AG09319 (cell line): ENCODE measurements at regions not wholly inside any gene's neighbourhood (a gene's known extent, or its start where the extent isn't known, plus 50 kb on each side); places are given as distances from the start of the nearest gene placed in this dataset.

Source experiments
- DNase-seq: peaks from one replicate; pipeline ENCODE4 v3.0.0-alpha.2; 2010; ENCODE audit warnings: low read depth; ENCODE audit errors: extremely low read depth
- CTCF ChIP-seq: IDR thresholded peaks from 2 replicates; pipeline ENCODE4 v1.5.1; 2011; ENCODE audit warnings: low read depth, mild to moderate bottlenecking, inconsistent platforms, low read length, moderate library complexity

DNA sequence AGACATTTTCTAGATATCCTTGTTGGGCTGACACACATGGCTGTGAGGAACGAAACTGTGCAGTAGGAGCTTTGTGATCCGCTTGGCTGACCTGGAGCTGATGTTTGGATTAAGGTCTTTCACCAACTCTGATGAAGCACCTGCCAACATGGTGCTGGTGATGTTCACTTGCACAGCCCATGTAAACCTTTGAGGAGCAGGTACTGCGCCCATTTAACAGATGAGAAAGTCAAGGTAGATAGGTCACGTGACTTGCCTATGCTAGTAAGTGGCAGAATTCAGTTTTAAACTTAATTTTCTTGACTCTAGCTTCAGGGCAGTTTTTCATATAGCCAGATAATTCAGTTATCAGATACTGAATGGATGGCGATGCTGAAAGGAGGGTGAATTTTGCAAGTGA lies 351.9 kb downstream of the RPS24 start:
- no peak for DNase-seq
- TF ChIP-seq CTCF: no peak

GRCh38 chr10:78386509-78386908 lies 352.8 kb downstream of the RPS24 start:
- no peak for TF ChIP-seq CTCF
- DNase-seq: no peak

- DNase-seq: no peak
- TF ChIP-seq CTCF: no peak
Observed at GRCh38 chr10:78388331-78389050, 354.8 kb downstream of the RPS24 start.

- no peak for DNase-seq
- no peak for TF ChIP-seq CTCF
Observed at GRCh38 chr10:78389419-78389818, 355.8 kb downstream of the RPS24 start.

- no peak for DNase-seq
- TF ChIP-seq CTCF: no peak
Observed at GRCh38 chr10:78390051-78390450, 356.4 kb downstream of the RPS24 start.

DNA sequence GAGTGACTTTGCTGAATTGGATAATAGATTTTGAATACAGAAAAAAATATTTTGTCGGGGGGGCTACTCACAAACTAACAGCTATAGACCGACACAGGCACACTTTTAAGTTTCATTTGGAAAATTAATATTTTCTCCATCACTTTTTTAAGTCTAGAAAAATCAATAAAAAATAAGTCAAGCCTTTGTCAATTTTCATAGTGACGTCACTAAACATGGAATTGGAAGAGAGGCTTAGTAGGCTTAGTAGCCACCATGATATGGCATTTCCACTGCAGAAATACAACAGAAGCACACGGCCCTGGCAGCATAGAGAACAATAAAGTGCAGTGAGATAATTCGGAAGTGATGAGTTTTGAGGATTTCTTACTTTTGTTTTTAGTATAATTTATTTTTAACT lies 357.2 kb downstream of the RPS24 start:
- no peak for TF ChIP-seq CTCF
- DNase-seq: no peak

- TF ChIP-seq CTCF: no peak
- no peak for DNase-seq
Observed at GRCh38 chr10:78391585-78391984, 357.9 kb downstream of the RPS24 start.
